AG10803 (cell line): ENCODE measurements at regions not wholly inside any gene's neighbourhood (a gene's known extent, or its start where the extent isn't known, plus 50 kb on each side); places are given as distances from the start of the nearest gene placed in this dataset.

Source experiments
- DNase-seq: peaks from one replicate; pipeline ENCODE4 v3.0.0; 2010; ENCODE audit warnings: low read depth
- H3K4me3 ChIP-seq: 2 replicates; pipeline ENCODE4 v1.5.1; 2011; ENCODE audit warnings: mild to moderate bottlenecking, low read length, control low read depth
- TF ChIP-seq, protein P1 (sequence below): conservative IDR thresholded peaks from 2 replicates; pipeline ENCODE4 v1.5.1; 2011; ENCODE audit warnings: mild to moderate bottlenecking, low read length, control low read depth, inconsistent platforms

DNA sequence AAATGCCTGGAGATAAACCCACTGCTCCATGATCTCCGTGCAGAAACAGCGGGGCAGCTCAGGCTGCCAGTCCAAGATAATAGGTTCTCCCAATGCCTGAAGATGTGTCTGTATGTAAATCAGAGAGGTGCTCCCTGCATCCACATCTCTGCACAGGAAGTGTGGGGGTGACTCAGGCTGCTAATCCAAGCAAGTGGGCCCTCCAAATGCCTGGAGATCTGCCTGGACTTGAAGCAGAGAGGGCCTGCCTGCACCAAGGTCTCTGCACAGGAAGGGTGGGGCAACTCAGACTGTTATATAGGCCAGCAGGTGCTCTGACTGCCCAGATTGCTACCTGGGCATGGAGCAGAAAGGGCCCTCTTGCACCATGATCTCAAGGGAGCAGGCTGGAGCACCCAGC is 504.7 kb downstream of the LRFN5 start:
- H3K4me3 ChIP-seq: no peak overlapping the region
- DNase-seq: no peak
- TF ChIP-seq, protein P1, sequence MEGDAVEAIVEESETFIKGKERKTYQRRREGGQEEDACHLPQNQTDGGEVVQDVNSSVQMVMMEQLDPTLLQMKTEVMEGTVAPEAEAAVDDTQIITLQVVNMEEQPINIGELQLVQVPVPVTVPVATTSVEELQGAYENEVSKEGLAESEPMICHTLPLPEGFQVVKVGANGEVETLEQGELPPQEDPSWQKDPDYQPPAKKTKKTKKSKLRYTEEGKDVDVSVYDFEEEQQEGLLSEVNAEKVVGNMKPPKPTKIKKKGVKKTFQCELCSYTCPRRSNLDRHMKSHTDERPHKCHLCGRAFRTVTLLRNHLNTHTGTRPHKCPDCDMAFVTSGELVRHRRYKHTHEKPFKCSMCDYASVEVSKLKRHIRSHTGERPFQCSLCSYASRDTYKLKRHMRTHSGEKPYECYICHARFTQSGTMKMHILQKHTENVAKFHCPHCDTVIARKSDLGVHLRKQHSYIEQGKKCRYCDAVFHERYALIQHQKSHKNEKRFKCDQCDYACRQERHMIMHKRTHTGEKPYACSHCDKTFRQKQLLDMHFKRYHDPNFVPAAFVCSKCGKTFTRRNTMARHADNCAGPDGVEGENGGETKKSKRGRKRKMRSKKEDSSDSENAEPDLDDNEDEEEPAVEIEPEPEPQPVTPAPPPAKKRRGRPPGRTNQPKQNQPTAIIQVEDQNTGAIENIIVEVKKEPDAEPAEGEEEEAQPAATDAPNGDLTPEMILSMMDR: no peak

DNA sequence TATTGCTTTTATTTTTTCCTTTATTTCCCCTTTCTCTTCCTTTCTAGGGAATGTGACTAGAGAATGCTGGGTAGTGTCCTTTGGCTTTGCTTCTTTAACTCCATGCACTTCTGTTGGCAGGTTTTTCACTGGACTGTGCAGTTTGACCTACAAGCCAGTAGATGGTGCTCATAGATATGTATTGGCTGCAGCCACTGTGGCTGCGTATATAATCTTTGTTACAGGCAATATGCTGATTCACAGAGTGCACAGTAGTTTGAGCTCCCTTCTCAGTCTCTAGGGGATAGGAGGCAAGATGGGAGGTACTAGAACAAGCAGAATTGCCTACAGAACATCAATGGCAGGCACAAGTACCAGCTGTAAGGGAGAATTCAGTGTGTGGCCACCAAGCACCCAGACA is 503.5 kb downstream of the LRFN5 start:
- TF ChIP-seq, protein P1: peak; percentile 90
- DNase-seq: peak; percentile 65
- H3K4me3 ChIP-seq: no peak overlapping the region

DNA sequence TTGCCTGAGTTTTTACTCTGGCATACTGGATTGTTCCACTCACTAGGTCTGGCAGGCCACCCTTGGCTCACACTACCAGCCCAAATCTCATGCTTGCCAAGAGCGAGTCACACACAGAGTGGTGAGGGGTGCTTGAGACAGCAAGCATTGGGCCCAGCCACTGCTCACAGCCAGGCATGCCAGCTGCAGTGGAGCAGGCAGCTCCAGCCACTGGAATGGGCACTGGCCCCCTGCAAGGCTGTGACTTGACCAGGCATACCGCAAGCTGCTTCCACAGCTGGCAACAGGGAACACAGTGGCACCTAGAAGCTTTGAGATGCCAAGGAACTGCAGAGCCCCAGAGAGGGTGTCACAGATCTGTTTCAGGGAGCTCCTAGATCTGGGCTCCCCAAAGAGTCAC is 488.5 kb downstream of the LRFN5 start:
- no peak overlapping the region for H3K4me3 ChIP-seq
- DNase-seq: no peak
- TF ChIP-seq, protein P1: no peak

DNA sequence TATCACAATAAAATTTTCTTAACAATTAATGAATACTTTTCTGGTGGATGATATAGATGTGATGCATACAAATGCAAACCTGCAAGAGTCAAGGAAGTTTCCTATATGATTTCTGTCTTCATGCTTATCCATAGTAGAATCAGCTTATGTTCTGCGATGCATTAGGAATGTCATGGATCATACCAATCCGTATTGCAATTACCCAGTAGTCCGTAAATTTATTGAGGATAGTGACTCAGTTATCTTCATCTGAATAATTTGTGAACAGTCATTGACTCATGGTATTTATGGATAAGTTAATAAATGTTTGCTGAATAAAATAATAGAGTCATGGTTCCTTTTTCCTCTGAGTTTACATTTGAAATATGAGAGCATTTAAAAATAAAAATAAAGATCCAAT is 483.4 kb downstream of the LRFN5 start:
- TF ChIP-seq, protein P1: no peak
- no peak for DNase-seq
- H3K4me3 ChIP-seq: no peak overlapping the region

DNA sequence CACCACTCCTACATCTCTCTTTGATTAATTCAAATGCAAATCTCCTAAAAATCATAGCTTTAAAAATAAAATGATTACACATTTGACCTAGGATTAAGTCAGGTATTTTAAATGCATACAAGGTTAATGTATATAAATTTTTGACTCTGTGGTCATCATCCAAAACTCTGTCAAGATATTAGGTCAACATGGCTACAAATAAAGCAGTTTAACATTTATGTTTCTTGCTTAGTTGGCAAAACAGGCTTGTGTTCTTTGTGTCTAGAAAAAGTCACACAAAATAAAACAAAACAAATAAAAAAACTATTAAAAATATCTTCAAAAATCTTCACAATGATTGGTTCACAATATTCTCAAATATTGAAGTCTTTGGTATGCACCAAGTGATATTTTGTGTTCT is 473.2 kb downstream of the LRFN5 start:
- H3K4me3 ChIP-seq: no peak overlapping the region
- no peak for DNase-seq
- TF ChIP-seq, protein P1: no peak

DNA sequence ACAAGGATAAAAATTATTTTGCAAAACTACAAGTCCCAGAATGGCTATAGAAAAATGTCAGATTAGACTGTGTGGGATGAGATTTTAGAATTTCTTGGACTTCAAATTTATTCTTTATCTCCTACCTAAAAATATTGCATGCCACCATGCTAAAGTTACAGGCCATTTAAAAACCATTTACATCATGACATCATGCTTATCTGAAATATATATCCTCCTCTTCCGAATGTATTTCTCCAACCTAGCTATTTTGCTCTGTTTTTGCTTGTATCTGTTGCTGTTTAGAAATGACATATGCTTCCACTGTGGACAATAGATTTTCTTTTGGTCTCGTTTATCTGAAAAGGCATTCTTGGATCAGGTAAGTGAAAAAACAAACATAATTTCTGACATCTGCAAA is 471.7 kb downstream of the LRFN5 start:
- TF ChIP-seq, protein P1: no peak
- no peak for DNase-seq
- no peak overlapping the region for H3K4me3 ChIP-seq

DNA sequence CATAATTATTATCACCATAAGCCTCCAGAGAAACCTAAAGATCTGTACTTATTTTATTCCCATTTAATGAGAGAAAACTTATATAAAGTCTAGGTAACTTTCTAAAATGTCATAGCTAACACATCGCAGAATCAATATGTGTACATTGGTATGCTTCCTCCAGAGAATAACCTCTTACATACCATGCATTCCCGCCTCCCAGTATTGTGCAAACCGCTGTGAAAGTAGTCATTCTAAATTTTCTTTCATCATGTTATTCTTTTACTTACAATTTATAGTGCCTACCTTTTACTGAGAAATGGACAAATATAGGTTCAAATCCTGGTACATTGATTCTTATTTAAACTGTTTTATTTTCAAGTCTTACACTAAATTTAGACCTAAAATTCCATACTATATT is 463.4 kb downstream of the LRFN5 start:
- DNase-seq: no peak
- TF ChIP-seq, protein P1: no peak
- H3K4me3 ChIP-seq: no peak overlapping the region
